ENCODE measurements at regions not wholly inside any gene's neighbourhood (a gene's known extent, or its start where the extent isn't known, plus 50 kb on each side); places are given as distances from the start of the nearest gene placed in this dataset.
"Not testable (repeated sequence)": the region's sequence is repeated elsewhere in the genome, so short reads cannot be mapped to it uniquely, and the experiment has no call there.

DNA sequence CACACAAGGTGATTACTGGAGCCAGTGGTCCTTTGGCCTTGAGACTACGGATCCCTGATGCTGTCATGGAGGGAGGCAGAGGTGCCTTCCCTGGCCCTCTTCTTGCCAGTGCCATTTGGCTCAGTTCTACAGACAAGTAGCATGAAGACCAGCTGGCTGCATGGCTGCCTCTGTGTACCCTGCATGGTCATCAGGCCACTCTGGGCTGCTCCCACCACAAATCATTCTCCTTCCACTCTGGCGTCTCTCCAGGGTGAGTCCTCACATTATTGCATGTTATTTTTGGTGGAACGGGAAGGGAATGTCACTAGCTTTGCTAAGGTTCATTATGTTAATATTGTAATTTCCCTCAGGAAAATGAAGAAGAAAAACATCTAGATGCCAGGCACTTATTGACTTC lies 229.8 kb downstream of the VAPA start:
- DNase-seq, result no peak

DNA sequence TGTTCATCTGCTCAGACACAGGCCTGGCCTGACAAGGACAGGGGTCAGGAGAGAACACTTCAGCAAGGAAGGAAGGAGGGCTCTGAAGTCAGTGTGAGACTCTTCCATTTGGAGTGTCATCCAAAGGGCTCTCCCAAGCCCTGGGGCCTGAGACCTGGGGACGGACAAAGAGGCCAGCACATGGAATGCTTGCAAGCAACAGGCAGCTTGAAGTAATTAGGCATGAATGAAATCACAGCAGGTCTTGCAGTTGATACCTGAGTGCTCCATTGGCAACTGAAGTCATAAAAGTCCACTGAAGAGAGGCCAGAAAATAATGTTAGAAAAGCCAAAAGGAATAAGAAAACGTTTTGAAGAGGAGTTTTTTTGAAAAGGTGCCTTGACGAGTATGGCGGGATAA lies 231.7 kb downstream of the VAPA start:
- DNase-seq, result no peak

- DNase-seq, result no peak
Observed at GRCh38 chr18:10147226-10147625, 233.4 kb downstream of the VAPA start.

GRCh38 chr18:10147752-10148151 lies 233.9 kb downstream of the VAPA start:
- DNase-seq, result no peak

- no peak for DNase-seq
Observed at GRCh38 chr18:10148189-10148929, 234.5 kb downstream of the VAPA start.

GRCh38 chr18:10149768-10150556 lies 236.1 kb downstream of the VAPA start:
- DNase-seq, result no peak

DNA sequence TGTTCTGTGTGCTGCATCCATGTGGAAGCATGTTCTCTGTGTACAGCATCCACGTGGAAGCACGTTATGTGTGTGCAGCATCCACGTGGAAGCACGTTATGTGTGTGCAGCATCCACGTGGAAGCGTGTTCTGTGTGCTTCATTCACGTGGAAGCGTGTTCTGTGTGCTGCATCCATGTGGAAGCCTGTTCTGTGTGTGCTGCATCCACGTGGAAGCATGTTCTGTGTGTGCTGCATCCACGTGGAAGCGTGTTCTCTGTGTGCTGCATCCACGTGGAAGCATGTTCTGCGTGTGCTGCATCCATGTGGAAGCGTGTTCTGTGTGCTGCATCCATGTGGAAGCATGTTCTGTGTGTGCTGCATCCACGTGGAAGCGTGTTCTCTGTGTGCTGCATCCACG lies 236.8 kb downstream of the VAPA start:
- not testable (repeated sequence) for DNase-seq

DNA sequence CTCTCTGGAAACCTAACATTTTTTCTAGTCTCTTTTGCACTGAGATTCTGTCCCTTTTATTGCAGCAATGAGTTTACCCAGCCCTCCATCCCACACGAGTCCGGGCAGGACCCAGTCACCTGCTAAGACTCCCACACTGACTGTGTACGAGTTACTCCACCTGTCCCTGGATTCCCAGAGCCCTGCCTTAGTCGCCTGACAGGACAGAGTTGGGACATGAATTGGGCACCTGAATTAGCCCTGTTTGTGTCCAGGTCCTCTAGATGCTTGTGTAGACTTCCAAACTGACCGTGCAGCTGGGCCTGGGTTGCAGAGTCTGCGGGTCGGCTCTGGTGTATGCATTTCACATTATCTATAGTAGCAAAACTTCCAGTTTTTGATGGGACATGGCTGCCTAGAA lies 238.7 kb downstream of the VAPA start:
- DNase-seq, result no peak

DNA sequence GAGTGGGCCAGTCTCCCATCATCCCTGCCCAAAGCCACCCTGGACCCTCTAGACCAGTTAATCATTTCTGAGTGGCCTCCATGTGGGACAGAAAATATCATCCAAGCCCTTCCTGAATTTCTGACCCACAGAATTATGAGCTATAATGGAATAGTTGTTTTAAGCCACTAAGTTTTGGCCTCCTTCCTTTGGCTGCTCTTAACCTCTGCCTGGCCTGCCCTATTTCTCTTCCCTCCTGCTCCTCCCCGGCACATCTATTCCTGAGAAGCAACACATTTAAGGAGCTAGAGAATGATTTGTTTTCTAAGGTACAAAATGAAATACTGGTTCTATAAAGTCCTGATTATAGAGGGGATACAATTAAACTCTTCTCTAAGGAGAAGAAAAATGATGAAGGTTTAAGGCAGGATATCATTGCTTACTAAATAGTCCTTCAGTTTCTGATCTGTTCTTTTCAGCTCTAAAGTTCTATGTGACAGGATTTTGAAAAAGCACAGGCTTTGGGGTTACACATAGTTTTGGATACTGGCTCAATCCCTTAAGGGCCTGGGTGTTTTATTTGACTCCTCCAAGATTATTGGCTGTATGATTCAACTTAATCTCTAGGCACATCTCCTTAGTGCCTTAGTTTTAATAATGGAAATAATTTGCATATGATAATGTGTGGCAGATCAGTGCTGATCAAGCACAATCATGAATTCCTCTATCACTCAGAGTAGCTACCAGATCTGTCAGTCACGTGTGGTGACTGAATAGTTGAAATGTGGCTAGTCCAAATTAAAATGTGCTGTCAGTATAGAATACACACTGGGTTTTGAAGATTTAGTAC lies 240.3 kb downstream of the VAPA start:
- no peak for DNase-seq

GRCh38 chr18:10157706-10158105 lies 243.9 kb downstream of the VAPA start:
- DNase-seq, result no peak

DNA sequence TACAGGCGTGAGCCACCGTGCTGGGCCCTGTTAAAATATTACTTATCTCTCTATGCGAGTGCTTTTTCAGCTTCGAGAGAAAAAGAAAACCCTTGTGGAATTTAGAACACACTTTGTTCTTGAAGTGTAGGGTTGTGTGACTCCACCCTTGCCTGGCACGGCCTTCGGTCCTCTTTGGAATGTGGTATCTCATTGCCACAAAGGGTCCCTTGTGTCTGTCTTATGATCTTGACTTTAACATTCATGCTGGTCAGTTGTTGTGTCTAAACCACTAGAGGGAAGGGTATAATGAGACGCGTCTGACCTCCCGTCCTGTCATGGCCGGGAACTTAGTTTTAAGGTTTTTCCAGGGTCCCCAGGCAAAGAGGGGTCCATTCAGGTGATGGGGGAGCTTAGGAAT lies 246.4 kb downstream of the VAPA start:
- no peak for DNase-seq

DNA sequence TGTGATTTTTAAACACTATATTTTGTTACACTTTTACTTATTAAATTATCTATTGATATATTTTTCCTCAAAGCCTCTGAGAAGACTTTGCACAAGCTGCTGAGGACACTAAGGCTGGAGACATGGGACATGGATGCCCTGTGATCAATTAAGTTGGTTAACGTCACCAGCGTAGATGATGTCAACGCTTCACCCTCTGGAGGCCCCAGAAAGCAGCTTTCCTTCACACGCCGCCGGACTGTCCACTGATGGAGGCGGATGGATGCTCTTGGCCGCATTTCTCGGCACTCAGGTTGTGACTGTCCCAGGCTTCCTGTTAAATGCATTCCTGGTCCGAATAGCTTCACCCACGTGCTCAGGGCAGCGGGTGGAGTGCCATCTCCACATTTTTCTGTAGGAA lies 247.5 kb downstream of the VAPA start:
- DNase-seq, result no peak

DNA sequence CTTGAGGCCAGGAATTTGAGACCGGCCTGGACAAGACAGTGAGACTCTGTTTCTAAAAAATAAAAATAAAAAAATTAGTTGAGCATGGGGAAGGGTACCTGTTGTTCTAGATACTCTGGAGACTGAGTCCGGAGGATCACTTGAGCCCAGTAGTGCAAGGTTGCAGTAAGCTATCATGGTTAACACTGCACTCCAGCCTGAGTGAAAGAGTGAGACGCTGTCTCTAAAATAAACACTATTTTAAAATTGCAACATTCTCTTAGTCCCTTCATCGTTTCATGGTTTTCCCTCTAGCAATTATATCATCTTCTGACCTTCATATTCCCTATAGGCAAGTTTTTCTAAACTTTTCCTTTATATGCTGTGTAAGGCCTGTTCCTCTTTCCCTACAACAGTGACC lies 248.5 kb downstream of the VAPA start:
- DNase-seq, result no peak

DNA sequence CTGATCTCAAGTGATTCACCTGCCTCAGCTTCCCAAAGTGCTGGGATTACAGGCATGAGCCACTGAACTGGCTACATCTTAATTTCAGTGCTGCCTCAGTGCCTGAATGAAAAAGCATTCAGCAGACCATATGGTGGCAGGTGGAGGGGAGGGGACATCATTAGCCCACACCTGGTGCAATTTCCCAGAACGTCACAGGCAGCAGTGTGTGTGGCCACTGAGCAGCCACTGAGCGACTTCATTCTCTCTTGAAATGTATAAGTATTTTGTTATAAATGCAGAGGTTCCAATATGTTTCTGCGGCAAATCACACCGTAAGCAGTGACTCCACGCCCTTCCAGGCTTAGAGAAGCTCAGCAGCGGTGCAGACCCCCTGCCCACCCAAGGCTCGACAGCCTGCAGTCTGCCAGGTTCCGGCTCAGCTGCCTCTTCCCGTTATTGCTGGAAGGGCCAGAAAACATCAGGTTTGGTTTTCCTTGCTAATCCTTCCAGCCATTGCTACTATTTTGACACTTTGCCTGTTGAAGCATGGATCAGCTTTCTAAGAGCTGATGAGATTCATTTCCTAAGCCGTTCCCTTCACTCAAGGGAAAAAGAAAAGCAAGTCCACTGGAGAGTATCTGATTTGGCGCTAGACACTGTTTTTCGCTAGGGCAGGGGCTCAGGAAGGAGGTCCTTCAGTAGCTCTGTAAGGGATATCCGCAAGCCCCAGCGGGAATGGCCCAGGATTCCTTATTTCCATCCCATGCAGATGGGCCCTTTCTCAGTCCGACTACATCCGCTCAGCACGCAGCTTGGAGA lies 250.7 kb downstream of the VAPA start:
- DNase-seq, result no peak

GRCh38 chr18:10166164-10166807 lies 252.5 kb downstream of the VAPA start:
- no peak for DNase-seq

DNA sequence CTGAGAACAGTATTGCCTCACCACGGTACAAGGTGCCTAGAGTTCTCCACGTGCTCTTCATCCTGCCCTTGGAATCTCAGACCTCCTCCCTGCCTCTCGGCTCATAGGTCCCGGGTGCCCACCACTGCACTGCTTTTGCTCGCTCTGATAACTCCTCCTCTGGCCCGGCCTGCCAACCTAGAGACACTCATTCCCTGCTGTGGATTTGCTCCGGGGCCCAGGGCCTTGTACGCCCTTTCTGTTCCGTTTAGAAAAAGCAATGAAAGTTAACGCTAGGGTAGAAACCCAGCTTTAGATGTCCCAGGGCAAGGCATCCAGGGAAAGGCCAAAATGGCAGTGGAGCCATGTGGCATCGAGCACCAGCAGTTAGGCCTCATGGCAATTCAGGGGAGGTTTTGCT lies 253.9 kb downstream of the VAPA start:
- no peak for DNase-seq

- no peak for DNase-seq
Observed at GRCh38 chr18:10168477-10168876, 254.7 kb downstream of the VAPA start.

GRCh38 chr18:10169064-10169562 lies 255.3 kb downstream of the VAPA start:
- peak; percentile 50 for DNase-seq

DNA sequence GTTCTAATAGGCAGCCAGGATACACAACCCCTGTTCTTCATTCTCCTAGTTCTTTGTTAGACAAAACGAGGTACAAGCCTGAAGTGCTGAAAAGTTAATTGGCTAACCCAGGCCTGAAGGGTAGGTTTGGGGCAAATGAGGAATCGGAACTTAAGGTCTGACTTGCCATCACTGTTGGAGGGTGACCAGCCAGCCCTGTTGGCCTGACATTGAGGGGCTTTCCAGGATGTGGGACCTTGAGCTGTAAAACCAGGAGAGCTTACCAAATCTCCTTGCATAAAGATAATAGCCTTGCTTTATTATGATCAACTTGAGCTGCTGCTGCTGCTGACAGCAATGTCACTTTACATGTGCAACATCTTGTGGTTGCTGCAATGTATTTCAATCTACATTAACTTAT lies 256.0 kb downstream of the VAPA start:
- DNase-seq, result no peak

- DNase-seq, result no peak
Observed at GRCh38 chr18:10170375-10170774, 256.6 kb downstream of the VAPA start.

- DNase-seq, result not testable (repeated sequence)
Observed at GRCh38 chr18:10175333-10175732, 261.5 kb downstream of the VAPA start.

DNA sequence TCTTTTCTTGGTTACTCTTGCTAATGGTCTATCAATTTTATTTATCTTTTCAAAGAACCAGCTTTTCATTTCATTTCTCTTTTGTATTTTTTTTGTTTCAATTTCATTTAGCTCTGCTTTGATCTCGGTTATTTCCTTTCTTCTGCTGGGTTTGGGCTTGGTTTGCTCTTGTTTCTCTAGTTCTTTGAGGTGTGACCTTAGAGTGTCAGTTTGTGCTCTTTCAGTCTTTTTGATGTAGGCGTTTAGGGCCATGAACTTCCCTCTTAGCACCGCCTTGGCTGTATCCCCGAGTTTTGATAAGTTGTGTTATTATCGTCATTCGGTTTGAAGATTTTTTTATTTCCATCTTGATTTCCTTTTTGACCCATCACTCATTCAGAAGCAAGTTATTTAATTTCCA lies 265.5 kb downstream of the VAPA start:
- not testable (repeated sequence) for DNase-seq

All from DMS153 (cell line).